ENCODE measurements at regions not wholly inside any gene's neighbourhood (a gene's known extent, or its start where the extent isn't known, plus 50 kb on each side); places are given as distances from the start of the nearest gene placed in this dataset.

- H3K27me3 ChIP-seq (ENCODE audit: control insufficient read depth in 2 of 2, insufficient read depth in 2 of 2, low read length in 2 of 2): peaks cover 0 to 7% of the 10 kb centered on the region in 2 experiments; a peak in 2 of 5 replicates
- peaks cover 10 to 35% of the 10 kb centered on the region in 2 experiments; a peak in 4 of 5 replicates for H3K4me1 ChIP-seq (replicated peaks in 1 of 2; ENCODE audit: control insufficient read depth in 2 of 2, insufficient read depth in 2 of 2, low read length in 2 of 2)
- H3K27ac ChIP-seq (ENCODE audit: extremely low read depth, low read depth, low read length): peak overlapping the region; percentile 72
- intact Hi-C loops (cut with micrococcal nuclease): no loop called here
- ChIA-PET POLR2A (interaction anchor here (0.6 to 1.0 kb wide), 2 partner anchors 21 to 517 kb away, joined by 3 to 5 read pairs; no protein-coding TSS in a partner anchor), CTCF (ENCODE audit: low intra/inter-chr PET ratio) (no interaction called here)
- WGBS (ENCODE audit: insufficient coverage, low coverage, missing lambda C conversion rate): 2% methylated on average over 19 of the region's 28 CpGs
- H3K9me1 ChIP-seq (ENCODE audit: control insufficient read depth, insufficient read depth, low read length): no peaks in the 10 kb centered on the region
- no TSS peak for BruUV-seq (replicated peaks)
- no peaks in the 10 kb centered on the region for H3K9me3 ChIP-seq (replicated peaks; ENCODE audit: control insufficient read depth, insufficient read depth, low read depth, low read length)
- H3K4me2 ChIP-seq (ENCODE audit: insufficient read depth, low read length): peak overlapping the region; percentile 97
- peak overlapping the region; percentile 94 for H2AFZ ChIP-seq (ENCODE audit: low read depth, low read length)
- in situ Hi-C loops (cut with MboI): no loop called here
- H3K9ac ChIP-seq (ENCODE audit: insufficient read depth in 1 of 2, low read depth in 2 of 2, low read length in 2 of 2): peak overlapping the region; percentile 64 to 74
- no peaks in the 10 kb centered on the region for H3K79me2 ChIP-seq (ENCODE audit: control insufficient read depth, insufficient read depth, low read length)
- no peaks in the 10 kb centered on the region for H3K36me3 ChIP-seq (ENCODE audit: control insufficient read depth, insufficient read depth, low read length)
- no peaks in the 10 kb centered on the region for H4K20me1 ChIP-seq (replicated peaks; ENCODE audit: control insufficient read depth, insufficient read depth, low read length)
- peak; percentile 88 for ATAC-seq
- peak overlapping the region; percentile 37 for H3K4me3 ChIP-seq
- DNase-seq (ENCODE audit: extremely low read depth in 1 of 4, low spot score in 3 of 4): peak; percentile 42 to 88 (median 61)
- peak; percentile 98 for FAIRE-seq
- no peak for TF ChIP-seq SMC3 (conservative IDR thresholded peaks at IDR 0.05; ENCODE audit: insufficient read depth, low read depth, low read length)
- TF ChIP-seq SNAPC5 (CRISPR knock-in tag; IDR thresholded peaks at IDR 0.05): no peak
- TF ChIP-seq RCOR1 (IDR thresholded peaks at IDR 0.05; ENCODE audit: borderline replicate concordance in 1 of 2, low read depth in 2 of 2, low read length in 2 of 2): peak in 1 of 2 experiments; percentile 31; a peak in 1 of 4 replicates
- peak; percentile 19; the same call in 1 of the 2 replicates for TF ChIP-seq ATF3 (IDR thresholded peaks at IDR 0.05)
- no peak for TF ChIP-seq ATF3 (CRISPR knock-in tag; conservative IDR thresholded peaks at IDR 0.05)
- 0 out of 2 replicates have a peak, but pooled peaks have one; percentile 18 for TF ChIP-seq MBD2 (IDR thresholded peaks at IDR 0.05; ENCODE audit: borderline replicate concordance, low read depth)
- TF ChIP-seq NEUROD1 (IDR thresholded peaks at IDR 0.05; ENCODE audit: borderline replicate concordance, low read depth, low read length, partially characterized antibody): no peak
- peak; percentile 51; the same call in 1 of the 2 replicates for TF ChIP-seq MXI1 (IDR thresholded peaks at IDR 0.05; ENCODE audit: low read depth, low read length)
- TF ChIP-seq MIER1 (IDR thresholded peaks at IDR 0.05; ENCODE audit: low read depth): no peak
- peak; percentile 59; the same call in 1 of the 2 replicates for TF ChIP-seq PML (IDR thresholded peaks at IDR 0.05; ENCODE audit: low read length)
- TF ChIP-seq SAFB2 (IDR thresholded peaks at IDR 0.05; ENCODE audit: borderline replicate concordance, low read depth, low read length, severe bottlenecking): no peak
- peak; percentile 92 for TF ChIP-seq TFAP4 (CRISPR knock-in tag; IDR thresholded peaks at IDR 0.05; ENCODE audit: borderline replicate concordance)
- TF ChIP-seq TEAD2 (tag; IDR thresholded peaks at IDR 0.05): no peak
- TF ChIP-seq ZNF253 (CRISPR knock-in tag; conservative IDR thresholded peaks at IDR 0.05): no peak
- TF ChIP-seq THRB (CRISPR knock-in tag; conservative IDR thresholded peaks at IDR 0.05): no peak
- 0 out of 4 replicates have a peak, but pooled peaks of 1 of the 2 experiments have one; percentile 24 for TF ChIP-seq HDAC1 (IDR thresholded peaks at IDR 0.05)
- no peak for TF ChIP-seq ZNF232 (CRISPR knock-in tag; IDR thresholded peaks at IDR 0.05)
- no peak for TF ChIP-seq RHOXF2B (CRISPR knock-in tag; conservative IDR thresholded peaks at IDR 0.05)
These were observed 276.4 kb upstream of the SFSWAP start for GRCh38 chr12:131434208-131435125.
